D341Med (cell line): ENCODE measurements at regions not wholly inside any gene's neighbourhood (a gene's known extent, or its start where the extent isn't known, plus 50 kb on each side); places are given as distances from the start of the nearest gene placed in this dataset.

Experiments
- DNase-seq: peaks from one replicate; pipeline ENCODE4 v3.0.0; 2012; ENCODE audit warnings: low spot score

DNA sequence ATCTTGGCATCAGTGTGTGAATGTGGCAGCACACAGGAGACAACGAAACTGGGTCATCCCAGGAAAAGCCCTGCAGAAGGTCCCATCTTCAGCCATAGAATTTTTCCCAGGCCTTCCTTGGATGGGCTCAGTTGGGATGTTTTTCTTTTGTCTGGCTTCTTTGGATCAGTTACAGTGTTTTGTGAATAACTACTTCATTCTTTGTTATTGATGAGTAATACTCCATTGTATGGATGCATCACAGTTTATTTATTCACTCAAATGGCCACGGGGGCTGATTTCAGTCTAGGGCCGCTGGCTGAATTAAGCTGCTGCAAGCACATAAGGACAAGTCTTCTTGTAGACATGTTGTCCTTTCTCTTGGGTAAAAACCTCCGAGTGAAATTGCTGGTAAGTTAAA lies 81.3 kb upstream of the CD93 start:
- no peak for DNase-seq

DNA sequence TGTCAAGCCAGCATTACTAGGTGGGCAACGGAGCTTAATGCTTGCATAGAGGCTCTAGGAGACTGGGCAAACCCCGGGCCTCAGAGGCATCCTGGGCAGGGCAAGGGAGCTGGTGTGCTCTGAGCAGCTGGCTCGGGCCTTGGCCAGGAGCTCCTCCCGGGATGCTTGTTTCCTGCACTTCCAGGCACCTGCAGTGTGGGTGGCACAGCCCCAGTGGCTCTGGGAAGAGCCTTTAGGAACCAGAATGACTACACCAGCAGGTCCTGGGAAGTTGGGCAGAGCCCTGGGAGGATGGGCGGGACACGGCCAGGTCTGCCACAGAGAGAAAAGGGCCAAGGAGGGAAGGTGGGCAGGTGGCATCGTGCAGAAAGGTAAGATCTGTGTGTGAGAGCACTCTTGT lies 80.4 kb upstream of the CD93 start:
- DNase-seq, result no peak

- DNase-seq, result no peak
These were observed 79.8 kb upstream of the CD93 start for GRCh38 chr20:23165964-23166363.

DNA sequence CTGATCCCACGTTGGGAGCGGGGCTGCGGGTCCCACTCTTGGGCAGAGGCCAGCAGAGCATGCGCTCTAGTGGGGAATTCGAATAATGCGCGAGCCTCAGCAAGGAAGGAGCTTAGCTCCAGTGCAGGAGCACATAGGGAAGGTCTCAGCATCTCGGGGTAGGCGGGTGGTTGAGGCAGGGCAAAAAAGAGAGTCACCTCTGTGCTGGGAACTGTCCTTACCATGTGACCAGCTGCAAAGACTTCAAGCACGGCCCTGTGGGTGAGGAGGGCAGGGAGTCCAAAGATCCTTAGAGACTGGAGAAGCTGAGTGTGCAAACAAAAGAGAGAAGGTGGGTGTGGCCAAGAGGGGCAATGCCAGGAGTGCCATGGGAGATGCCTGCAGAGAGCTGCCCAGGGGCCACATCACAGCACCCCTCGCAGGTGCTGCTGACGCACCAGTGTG lies 79.2 kb upstream of the CD93 start:
- DNase-seq, result no peak

DNA sequence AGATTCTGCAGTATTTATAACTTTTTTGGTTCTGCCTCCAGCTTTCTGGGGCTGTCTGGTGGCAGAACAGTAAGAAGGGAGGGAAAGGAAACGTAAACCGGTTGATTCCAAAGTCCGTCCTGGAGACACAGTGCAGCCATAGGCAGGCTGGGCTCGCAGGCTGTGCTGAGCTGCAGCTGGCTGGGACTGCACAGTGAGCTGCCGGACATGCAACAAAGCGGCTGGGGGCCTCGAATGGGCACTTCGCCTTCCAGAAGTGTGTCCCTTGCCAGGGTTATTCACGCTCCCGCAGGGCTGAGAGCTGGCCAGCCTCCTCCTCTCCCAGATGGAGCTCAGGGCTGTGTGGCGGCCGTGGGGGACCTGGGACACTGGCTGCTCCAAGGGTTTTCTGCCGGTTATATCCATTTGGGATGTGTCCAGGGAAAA lies 78.1 kb upstream of the CD93 start:
- no peak for DNase-seq

DNA sequence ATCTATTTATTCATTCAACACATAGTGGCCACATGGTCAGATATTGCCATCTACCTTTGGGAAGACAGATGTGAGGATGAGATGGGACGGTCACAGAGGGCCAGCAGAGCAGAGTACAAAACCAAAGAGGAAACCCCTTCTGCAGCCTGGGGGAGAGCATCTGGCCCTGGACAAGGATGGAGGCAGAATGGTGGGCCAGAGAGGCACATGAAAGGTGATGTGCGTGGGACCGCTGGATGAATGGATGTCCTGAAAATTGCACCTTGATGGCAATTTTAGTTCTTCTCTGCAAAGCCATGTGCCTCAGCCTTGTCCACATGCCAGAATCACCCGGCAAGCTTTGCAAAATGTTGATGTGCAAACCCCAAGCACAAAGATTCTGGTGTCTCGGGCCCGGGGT lies 77.4 kb upstream of the CD93 start:
- no peak for DNase-seq

DNA sequence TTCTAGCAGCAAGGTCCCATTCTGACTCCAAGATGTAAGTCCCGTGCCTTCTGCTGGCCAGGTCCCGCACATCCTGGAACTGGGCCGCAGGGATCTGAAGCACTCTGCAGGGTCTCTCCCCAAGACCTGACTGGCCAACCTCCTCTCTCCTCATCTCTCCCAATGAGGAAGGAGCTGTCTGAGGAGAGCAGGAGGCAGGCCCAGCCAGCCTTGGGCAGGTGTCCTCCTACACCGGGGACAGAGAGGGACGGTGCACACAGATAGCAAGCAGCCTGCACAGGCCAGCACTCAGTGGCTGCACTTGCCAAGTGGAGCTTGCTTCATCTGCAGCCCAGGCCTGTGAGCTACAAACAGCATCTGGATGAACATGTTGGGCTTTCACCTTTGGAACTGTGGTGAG lies 76.8 kb upstream of the CD93 start:
- no peak for DNase-seq

DNA sequence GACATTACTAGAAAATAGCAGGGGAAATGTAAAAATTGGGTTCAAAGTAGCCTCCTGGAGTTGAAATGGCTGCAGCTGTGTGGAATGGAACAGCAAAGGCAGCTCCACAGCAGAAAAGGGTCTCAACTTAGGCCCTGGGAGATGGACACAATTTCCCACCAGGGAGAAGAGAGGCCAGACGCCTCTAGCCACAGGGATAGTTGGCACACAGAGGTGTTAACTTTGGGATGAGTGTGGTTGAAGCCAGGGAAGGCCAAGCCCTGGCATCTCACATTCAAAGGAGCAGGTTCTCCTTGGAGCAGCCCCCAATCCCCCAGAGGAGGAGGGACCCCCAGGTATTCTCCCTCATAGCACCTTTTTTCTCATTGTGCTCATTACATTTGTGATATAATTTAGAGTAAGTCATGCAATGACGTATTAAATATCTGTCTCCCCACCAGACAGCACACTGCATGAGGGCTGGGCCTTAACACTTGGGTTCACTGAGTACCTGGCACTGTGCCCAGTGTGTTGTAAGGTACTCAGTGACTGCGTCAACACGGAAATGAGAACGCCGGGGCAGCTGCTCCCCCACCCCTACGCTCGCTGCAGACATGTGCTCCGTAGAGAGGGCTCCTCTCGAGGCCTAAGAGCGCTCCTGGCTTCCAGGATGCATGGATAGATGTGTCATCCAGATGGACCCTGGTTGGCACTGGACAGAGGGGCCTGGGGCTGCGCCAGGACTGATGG lies 76.0 kb upstream of the CD93 start:
- no peak for DNase-seq

DNA sequence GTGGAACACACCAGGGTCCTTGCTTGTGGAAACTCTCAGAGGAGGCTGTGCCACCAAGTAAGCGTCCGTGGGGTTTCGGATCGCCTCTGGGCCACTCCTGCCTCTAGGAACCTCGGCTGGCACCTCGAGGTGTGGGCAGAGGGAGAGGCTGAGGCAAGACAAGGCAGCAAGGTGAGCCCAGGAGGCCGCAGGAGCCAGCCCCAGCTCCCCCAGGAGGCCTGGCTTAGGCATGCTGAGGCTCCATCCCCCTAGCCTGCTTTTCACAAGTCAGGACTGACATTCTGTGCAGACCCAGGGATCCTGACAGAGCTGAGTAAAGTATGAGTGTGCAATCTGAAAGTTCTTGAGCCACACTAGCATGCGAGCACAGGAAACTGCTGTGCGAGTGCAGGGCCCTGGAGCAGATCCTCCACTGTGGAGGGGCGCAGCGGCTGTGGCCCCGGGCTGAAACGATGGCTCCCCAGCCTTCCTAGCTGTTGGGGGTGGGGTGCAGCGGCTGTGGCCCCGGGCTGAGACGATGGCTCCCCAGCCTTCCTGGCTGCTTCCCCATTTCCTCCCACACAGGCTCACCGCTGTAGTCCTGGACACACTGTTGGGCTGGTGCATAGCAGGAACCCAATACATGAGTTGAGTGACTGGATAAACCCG lies 75.2 kb upstream of the CD93 start:
- DNase-seq, result no peak

DNA sequence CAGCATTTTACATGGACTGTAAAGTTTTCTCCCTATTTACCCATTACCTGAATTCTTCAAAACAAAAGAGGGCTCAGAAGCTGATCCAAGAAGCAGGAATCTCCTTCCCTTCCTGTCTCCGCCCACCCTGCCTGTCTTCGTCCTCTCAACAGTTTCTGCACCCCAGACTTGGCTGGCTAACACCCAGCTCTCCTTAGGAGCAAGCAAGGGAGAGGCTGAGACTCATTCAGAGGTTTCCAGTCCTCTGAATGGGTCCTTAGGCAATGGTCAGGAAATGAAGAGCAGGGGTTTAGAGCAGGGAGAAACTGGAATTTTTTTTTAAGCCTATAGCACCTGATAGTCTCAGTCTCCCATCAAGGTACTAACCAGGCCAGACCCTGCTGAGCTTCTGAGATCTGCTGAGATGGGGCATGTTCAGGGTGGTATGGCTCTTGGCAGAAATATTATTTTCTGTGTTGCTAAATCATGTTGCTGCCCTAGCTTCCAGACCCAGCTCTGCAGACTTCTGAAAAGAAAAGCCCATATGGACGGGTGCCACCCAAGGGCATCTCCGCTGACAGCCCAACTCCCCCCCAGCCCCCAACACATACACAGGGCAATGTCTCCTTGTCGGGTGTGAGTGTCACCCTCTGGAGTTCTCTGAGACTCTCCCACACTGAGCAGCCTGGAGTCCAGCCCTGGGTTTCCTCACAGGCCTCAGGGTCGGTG lies 74.6 kb upstream of the CD93 start:
- DNase-seq, result no peak

DNA sequence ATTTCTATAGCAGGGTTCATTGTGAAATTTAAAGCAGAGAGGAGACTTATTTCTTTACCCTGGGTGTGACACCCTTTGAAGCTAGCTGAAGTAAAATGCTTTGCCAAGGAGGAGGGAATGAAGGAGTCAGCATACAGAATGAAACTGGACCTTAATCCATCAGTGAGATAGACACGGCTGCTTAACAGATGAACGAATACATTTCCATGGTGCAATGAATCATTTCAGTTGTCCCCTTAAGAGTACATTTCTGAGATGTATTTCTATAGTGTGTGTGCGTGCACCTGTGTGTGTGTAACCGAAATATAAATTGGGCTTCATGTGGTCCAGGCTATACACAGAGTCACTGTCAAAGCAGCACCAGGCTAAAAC lies 73.8 kb upstream of the CD93 start:
- DNase-seq, result no peak

DNA sequence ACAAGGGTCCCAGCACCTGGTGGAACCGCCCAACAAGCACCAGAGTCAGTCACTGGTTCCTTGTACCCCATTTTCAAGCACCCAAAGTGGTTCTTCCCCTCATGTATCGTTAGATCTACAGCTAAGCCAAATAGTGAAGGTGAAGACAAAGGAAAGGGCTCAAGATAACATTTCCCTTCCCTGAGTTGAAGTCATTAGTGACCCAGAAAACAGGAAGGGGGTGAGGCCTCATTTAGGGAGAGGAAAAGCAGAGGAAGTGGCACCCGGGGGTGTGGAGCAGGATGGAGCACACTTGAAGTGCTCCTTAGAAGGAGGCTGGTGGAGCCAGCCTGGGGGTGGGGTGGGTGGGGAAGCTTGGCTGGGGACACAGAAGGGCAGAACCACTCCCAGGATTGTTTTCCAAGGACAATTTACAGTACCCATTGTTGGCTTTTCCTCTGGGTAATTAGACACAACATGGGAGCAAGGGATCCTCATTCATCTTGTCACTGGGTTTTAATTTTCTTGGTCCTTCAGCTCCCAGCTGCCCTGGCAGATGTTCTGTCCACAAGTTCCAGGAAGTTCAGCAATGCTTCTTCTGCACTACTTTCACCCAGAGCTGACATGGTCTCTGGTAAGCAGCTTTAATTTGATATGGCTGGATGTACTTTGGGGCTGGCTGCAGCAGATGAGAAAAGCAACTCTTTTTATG lies 73.3 kb upstream of the CD93 start:
- DNase-seq, result no peak

- DNase-seq, result no peak
These were observed 71.6 kb upstream of the CD93 start for GRCh38 chr20:23157734-23158133.

- no peak for DNase-seq
These were observed 70.8 kb upstream of the CD93 start for GRCh38 chr20:23156842-23157423.

DNA sequence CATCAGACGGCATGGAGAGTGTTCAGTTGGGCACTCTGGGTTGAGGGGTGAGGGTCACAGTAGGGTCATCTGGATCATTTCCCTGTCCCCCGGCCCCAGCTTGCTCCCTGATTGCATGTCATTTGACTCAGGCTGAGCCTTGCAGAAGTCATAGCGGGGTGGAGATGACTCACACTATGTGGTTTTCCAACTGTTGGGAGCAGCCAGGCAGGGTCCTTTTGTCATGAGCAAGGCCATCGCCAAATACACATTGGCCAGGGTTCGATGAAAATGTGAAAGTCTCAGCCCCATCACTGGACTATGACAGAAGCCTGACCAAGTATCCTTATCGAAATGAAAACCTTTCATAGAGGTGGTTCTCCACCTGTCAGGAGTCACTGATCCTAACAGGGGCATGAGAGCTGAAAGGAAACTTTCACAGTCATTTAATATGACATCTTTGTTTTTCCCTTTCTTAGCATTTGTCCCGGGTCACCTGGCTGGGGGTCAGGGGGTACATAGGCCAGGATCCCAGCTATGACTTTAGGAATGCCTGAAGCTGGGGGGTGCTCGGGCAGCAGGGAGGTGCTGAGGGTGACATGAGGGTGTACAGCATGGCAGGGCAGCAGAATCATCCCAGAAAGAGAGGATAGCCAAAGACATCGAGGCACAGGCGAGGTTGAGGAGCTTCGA lies 70.2 kb upstream of the CD93 start:
- DNase-seq, result no peak

- DNase-seq, result no peak
These were observed 69.0 kb upstream of the CD93 start for GRCh38 chr20:23155141-23155590.

DNA sequence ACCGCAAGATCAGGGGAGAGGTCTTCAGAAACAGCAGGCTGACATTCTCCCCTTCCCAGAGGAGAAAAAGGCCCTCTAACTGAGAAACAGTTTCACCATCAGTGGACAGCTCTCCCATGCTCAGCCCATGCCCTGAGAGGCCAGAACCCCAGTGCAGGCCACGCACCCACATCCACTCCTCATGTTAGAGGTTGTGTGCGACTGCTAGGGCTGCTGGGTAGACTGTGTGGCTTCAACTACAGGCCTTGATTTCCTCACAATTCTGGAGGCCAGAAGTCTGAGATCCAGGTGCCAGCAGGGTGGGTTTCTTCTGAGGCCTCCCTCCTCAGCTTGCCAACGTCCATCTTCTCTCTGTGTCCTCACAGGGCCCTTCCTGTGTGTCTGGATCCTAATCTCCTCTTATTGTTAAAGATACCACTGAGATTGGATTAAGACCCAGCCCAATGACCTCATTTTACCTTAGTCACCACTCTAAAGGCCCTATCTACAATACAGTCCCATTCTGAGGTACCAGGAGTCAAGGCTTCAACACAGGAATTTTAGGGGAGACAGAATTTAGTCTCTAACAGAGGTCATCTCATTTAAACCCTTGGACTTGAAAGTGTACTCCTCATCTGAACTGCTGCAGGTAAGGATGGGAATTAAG lies 67.7 kb upstream of the CD93 start:
- no peak for DNase-seq

GRCh38 chr20:23152902-23153301 lies 66.8 kb upstream of the CD93 start:
- no peak for DNase-seq

GRCh38 chr20:23152308-23152892 lies 66.3 kb upstream of the CD93 start:
- DNase-seq, result no peak

GRCh38 chr20:23151885-23152284 lies 65.8 kb upstream of the CD93 start:
- no peak for DNase-seq
